Neutrophil (primary cell): ENCODE measurements at regions not wholly inside any gene's neighbourhood (a gene's known extent, or its start where the extent isn't known, plus 50 kb on each side); places are given as distances from the start of the nearest gene placed in this dataset.

ENCODE experiments used
- H3K27ac ChIP-seq: fragments of 200-600 bp; sonication (generic); 2 replicates; pipeline ENCODE4 v1.5.1; 2016; ENCODE audit warnings: mild to moderate bottlenecking, moderate library complexity
- H3K27me3 ChIP-seq: fragments of 200-600 bp; sonication (generic); 2 replicates; pipeline ENCODE4 v1.6.0; 2016; ENCODE audit warnings: mild to moderate bottlenecking
- H3K36me3 ChIP-seq: fragments of 200-600 bp; sonication (generic); 2 replicates; pipeline ENCODE4 v1.5.1; 2017
- H3K4me1 ChIP-seq, 2 experiments: fragments of 200-600 bp in 1 of 2; sonication (generic) in 1 of 2; 1 replicate in 1 of 2; 2 replicates in 1 of 2; pipeline versions ENCODE4 v1.5.1 to v1.6.1; 2013 to 2016; ENCODE audit warnings: low read depth in 1 of 2, low read length in 1 of 2, mild to moderate bottlenecking in 1 of 2, moderate library complexity in 1 of 2; ENCODE audit not compliant: control insufficient read depth in 1 of 2, insufficient read depth in 1 of 2
- H3K4me3 ChIP-seq, 2 experiments: fragments of 200-600 bp in 1 of 2; sonication (generic) in 1 of 2; 1 replicate in 1 of 2; 2 replicates in 1 of 2; pipeline ENCODE4 v1.5.1; 2013 to 2016; ENCODE audit warnings: low read depth in 1 of 2, low read length in 1 of 2, mild to moderate bottlenecking in 1 of 2, moderate library complexity in 1 of 2
- H3K9me3 ChIP-seq: fragments of 200-600 bp; sonication (generic); 2 replicates; pipeline ENCODE4 v1.5.1; 2016
- TF ChIP-seq, protein P1 (sequence below): fragments of 200-600 bp; sonication (generic); IDR thresholded peaks from 2 replicates; pipeline ENCODE4 v1.5.1; 2016; ENCODE audit warnings: antibody characterized with exemption

DNA sequence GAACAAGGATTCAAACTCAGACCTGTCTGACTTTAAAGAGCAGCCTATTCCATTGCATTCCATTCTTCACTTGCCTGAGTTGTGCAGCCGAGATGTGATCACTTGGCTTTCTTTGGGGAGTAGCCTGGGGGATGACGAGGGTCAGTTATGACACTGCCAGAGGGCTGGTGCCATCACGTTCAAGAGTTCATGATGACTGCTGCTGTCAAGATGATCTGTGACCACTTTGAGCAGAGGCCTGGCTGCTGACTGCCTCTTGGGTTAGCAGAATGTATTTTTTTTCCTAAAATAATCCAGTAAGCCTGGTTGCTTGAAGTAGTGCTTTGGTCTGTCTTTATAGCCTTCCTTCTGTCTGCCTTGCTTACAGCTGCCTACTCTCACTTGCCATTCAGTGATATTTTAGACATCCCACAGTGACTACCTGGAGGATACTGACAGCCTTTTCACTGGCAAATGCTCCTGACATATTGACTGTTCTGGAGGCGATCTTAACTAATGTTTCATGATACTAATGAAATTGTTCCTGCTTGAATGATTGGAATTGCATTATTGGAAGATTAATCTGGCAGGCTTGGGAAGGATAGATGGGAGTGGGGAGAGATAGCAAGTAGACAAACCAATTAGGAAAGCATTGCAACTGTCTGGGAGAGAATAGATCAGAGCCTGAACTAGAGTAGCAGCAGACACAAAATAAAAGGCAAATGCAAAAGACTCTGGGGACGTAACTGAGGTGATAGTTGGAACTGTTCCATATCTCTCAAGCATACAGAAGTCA lies 221.6 kb upstream of the LCORL start:
- Histone ChIP-seq H3K9me3 (no peaks in the 10 kb centered on the region), H3K4me3 (no peak overlapping the region), H3K27ac (no peak overlapping the region), H3K36me3 (no peaks in the 10 kb centered on the region), H3K27me3 (no peaks in the 10 kb centered on the region), H3K4me1 (no peaks in the 10 kb centered on the region)
- TF ChIP-seq, protein P1, sequence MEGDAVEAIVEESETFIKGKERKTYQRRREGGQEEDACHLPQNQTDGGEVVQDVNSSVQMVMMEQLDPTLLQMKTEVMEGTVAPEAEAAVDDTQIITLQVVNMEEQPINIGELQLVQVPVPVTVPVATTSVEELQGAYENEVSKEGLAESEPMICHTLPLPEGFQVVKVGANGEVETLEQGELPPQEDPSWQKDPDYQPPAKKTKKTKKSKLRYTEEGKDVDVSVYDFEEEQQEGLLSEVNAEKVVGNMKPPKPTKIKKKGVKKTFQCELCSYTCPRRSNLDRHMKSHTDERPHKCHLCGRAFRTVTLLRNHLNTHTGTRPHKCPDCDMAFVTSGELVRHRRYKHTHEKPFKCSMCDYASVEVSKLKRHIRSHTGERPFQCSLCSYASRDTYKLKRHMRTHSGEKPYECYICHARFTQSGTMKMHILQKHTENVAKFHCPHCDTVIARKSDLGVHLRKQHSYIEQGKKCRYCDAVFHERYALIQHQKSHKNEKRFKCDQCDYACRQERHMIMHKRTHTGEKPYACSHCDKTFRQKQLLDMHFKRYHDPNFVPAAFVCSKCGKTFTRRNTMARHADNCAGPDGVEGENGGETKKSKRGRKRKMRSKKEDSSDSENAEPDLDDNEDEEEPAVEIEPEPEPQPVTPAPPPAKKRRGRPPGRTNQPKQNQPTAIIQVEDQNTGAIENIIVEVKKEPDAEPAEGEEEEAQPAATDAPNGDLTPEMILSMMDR = no peak

DNA sequence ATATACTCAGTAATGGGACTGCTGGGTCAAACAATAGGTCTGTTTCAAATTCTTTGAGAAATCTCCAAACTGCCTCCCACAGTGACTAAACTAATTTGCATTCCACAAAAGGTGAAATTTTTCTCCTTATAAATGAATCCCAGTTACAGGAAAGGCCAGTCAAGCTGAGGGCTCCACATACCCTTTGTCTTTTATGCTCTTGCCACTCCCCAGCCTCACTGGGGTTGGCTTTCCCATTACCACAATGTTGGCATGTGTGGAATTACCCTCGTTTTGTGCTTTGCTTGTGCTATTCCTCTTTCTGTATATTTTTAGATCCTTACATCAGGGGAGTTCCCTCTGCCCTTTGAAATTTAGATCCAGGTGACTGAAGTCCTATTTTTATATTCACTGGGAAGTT lies 220.2 kb upstream of the LCORL start:
- H3K27me3 ChIP-seq = no peaks in the 10 kb centered on the region
- no peaks in the 10 kb centered on the region for H3K9me3 ChIP-seq
- H3K36me3 ChIP-seq = no peaks in the 10 kb centered on the region
- H3K27ac ChIP-seq = no peak overlapping the region
- no peaks in the 10 kb centered on the region for H3K4me1 ChIP-seq
- TF ChIP-seq, protein P1 = no peak
- H3K4me3 ChIP-seq = no peak overlapping the region

DNA sequence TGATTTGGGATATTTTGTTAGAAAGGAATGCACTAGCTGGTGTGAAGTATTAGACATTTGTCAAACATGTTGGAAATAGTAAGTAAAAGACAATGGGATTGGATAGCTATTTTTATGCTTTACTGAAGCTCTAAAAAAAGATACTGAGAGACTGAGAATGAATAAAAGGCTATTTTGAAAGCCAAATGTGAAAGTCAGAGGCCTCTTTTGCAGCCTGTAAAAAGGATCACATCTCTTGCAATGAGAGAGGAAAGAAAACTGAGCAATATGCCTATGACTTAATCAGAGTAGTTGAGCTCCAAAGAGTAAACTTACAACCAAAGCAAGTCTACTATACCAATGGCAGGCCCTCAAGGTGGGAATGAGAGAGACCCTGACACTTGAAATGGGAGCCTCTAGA lies 212.6 kb upstream of the LCORL start:
- H3K4me1 ChIP-seq = no peaks in the 10 kb centered on the region

DNA sequence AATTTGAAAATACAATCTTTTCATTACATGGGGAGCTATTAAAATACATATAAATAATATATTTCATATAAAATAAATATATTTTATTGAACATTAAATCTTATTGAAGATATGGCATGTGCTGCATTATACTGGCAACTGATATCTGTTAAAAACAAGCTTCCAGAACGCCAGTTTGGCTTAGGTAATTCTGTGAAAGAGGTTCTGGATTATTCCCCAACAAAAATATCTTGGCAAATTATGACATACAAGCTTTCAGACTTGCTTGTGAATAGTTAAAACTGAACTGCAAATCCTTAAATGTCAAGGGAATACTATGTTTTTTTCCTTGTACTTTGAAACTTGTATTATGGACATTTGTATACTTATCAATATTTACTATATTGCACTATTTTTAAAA lies 210.2 kb upstream of the LCORL start:
- H3K4me3 ChIP-seq = no peak overlapping the region
- H3K27me3 ChIP-seq = no peaks in the 10 kb centered on the region
- H3K36me3 ChIP-seq = no peaks in the 10 kb centered on the region
- TF ChIP-seq, protein P1 = no peak
- no peaks in the 10 kb centered on the region for H3K4me1 ChIP-seq
- no peak overlapping the region for H3K27ac ChIP-seq
- peaks cover 3% of the 10 kb centered on the region for H3K9me3 ChIP-seq

More for the DNA sequence above, 212.6 kb upstream of the LCORL start:
- TF ChIP-seq, protein P1 = no peak
- Histone ChIP-seq H3K9me3 (no peaks in the 10 kb centered on the region), H3K27ac (no peak overlapping the region), H3K36me3 (no peaks in the 10 kb centered on the region), H3K4me3 (no peak overlapping the region), H3K27me3 (no peaks in the 10 kb centered on the region)

DNA sequence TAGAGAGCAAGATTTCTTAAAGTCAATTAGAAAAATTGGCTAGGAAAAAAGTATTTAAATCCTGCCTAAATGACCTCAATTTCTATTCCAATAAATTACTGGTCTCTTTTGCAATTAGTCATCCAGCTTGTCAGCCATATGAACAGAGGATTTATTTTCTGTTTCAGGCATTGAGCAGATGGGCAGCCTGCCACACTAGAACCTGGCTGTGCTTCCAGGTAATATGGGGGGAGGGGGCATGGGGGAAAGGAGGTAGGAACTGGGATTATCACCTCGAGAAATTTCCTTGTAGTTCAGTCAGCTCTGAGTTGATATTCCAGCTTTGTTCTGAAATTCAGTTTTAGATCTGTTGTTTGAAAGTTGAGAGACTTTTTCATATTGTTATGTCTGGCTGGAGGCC lies 206.3 kb upstream of the LCORL start:
- Histone ChIP-seq H3K4me1 (no peaks in the 10 kb centered on the region), H3K36me3 (no peaks in the 10 kb centered on the region), H3K4me3 (no peak overlapping the region), H3K9me3 (peaks cover 3% of the 10 kb centered on the region), H3K27me3 (no peaks in the 10 kb centered on the region), H3K27ac (no peak overlapping the region)
- TF ChIP-seq, protein P1 = no peak
